Mammary epithelial cell (primary cell): ENCODE measurements at regions not wholly inside any gene's neighbourhood (a gene's known extent, or its start where the extent isn't known, plus 50 kb on each side); places are given as distances from the start of the nearest gene placed in this dataset.

Experiments used
- CTCF ChIP-seq, 2 donors: IDR thresholded peaks in 1 of 2; conservative IDR thresholded peaks in 1 of 2; 2 replicates each; pipeline ENCODE4 v1.5.1; 2011 to 2012; ENCODE audit warnings: inconsistent platforms in 2 of 2, low read length in 2 of 2, mild to moderate bottlenecking in 2 of 2, control low read depth in 1 of 2, low read depth in 1 of 2; ENCODE audit not compliant: insufficient read depth in 1 of 2; ENCODE audit errors: extremely low read depth in 1 of 2
- EZH2 ChIP-seq: IDR thresholded peaks from 2 replicates; pipeline ENCODE4 v1.6.1; 2012; ENCODE audit warnings: low read length, inconsistent platforms, borderline replicate concordance

- TF ChIP-seq CTCF (conservative IDR thresholded peaks at IDR 0.05 in 1 of 2, IDR thresholded peaks at IDR 0.05 in 1 of 2; ENCODE audit: extremely low read depth in 1 of 2, insufficient read depth in 1 of 2, low read depth in 1 of 2, low read length in 2 of 2) (no peak), EZH2 (no peak)
These were observed 1421.5 kb downstream of the BRD1 start for GRCh38 chr22:48406161-48406560.
